PC-3 (cell line): ENCODE measurements at regions not wholly inside any gene's neighbourhood (a gene's known extent, or its start where the extent isn't known, plus 50 kb on each side); places are given as distances from the start of the nearest gene placed in this dataset.
A peak's percentile ranks its signal among the peaks of the same experiment; 100 is the strongest.

Source experiments
- ATAC-seq: fragments of 200-7000 bp; cut with Tn5 transposase; 2 replicates; pipeline ENCODE4 v1.9.1; 2020; ENCODE audit warnings: mild to moderate bottlenecking, moderate library complexity
- BruUV-seq: library from RNA; stranded (reverse); fragments of 400-500 nt; replicated peaks from 2 replicates; lab custom pipeline; 2021; lab: Mats Ljungman, UMichigan
- CTCF ChIA-PET: fragments of 300-600 bp; sonication (Branson Sonifier 250); formaldehyde crosslinking; loops from one replicate; lab custom pipeline; 2022; ENCODE audit warnings: antibody characterized with exemption; lab: Charles Lee
- POLR2A ChIA-PET: fragments of 300-600 bp; sonication (Branson Sonifier 250); formaldehyde crosslinking; loops from one replicate; lab custom pipeline; 2022; ENCODE audit warnings: antibody characterized with exemption; ENCODE audit not compliant: unreplicated experiment; lab: Charles Lee
- DNase-seq: peaks from one replicate; pipeline ENCODE4 v3.0.0-alpha.2; 2015
- H2AFZ ChIP-seq: fragments of 300-600 bp; sonication (generic); 2 replicates; pipeline ENCODE4 v1.6.0; 2016; ENCODE audit warnings: antibody characterized with exemption, low read length
- H3F3A ChIP-seq: fragments of 300-600 bp; sonication (generic); one replicate; pipeline ENCODE4 v1.6.0; 2017; ENCODE audit warnings: antibody characterized with exemption, low read length, control low read depth, mild to moderate bottlenecking; ENCODE audit not compliant: unreplicated experiment
- H3K27ac ChIP-seq: fragments of 300-600 bp; sonication (generic); 2 replicates; pipeline ENCODE4 v1.5.1; 2016; ENCODE audit warnings: mild to moderate bottlenecking, low read length
- H3K27me3 ChIP-seq: fragments of 300-600 bp; sonication (generic); 2 replicates; pipeline ENCODE4 v1.6.1; 2016; ENCODE audit warnings: low read length, mixed read lengths
- H3K36me3 ChIP-seq: fragments of 300-600 bp; sonication (generic); 2 replicates; pipeline ENCODE4 v1.6.1; 2016; ENCODE audit warnings: low read depth, mixed run types, low read length, mixed read lengths
- H3K4me1 ChIP-seq: fragments of 300-600 bp; sonication (generic); 2 replicates; pipeline ENCODE4 v1.5.1; 2016; ENCODE audit warnings: low read length; ENCODE audit not compliant: insufficient read depth
- H3K4me2 ChIP-seq: fragments of 300-600 bp; sonication (generic); 2 replicates; pipeline ENCODE4 v1.6.0; 2016; ENCODE audit warnings: low read length
- H3K4me3 ChIP-seq: fragments of 300-600 bp; sonication (generic); 2 replicates; pipeline ENCODE4 v1.5.1; 2016; ENCODE audit warnings: mild to moderate bottlenecking, low read length, mixed read lengths
- H3K79me2 ChIP-seq: fragments of 300-600 bp; sonication (generic); 2 replicates; pipeline ENCODE4 v1.6.1; 2017; ENCODE audit warnings: low read length, mixed read lengths
- H3K9ac ChIP-seq: fragments of 300-600 bp; sonication (generic); 2 replicates; pipeline ENCODE4 v1.6.0; 2016; ENCODE audit warnings: mild to moderate bottlenecking, low read length
- H3K9me2 ChIP-seq: fragments of 300-600 bp; sonication (generic); replicated peaks from 2 replicates; pipeline ENCODE4 v1.6.1; 2016; ENCODE audit warnings: mixed run types, low read length, mixed read lengths
- H3K9me3 ChIP-seq: fragments of 300-600 bp; sonication (generic); 2 replicates; pipeline ENCODE4 v1.6.1; 2016; ENCODE audit warnings: low read length, mixed read lengths
- H4K20me1 ChIP-seq: fragments of 300-600 bp; sonication (generic); 2 replicates; pipeline ENCODE4 v1.6.1; 2016; ENCODE audit warnings: low read length, mixed read lengths
- EZH2 ChIP-seq: fragments of 300-600 bp; sonication (generic); IDR thresholded peaks from one replicate; pipeline ENCODE4 v1.6.1; 2017; ENCODE audit warnings: antibody characterized with exemption, mild to moderate bottlenecking, low read length; ENCODE audit not compliant: unreplicated experiment
- EZH2phosphoT487 ChIP-seq: fragments of 300-600 bp; sonication (generic); IDR thresholded peaks from 2 replicates; pipeline ENCODE4 v1.6.1; 2018; ENCODE audit warnings: mild to moderate bottlenecking, antibody characterized with exemption, low read length, borderline replicate concordance
- intact Hi-C: fragments of 100-400 bp; cut with micrococcal nuclease; formaldehyde crosslinking; loops from 2 replicates; pipeline ENCODE4 v1.9.0; 2023
- TF ChIP-seq, protein P1 (sequence below): fragments of 300-600 bp; sonication (generic); conservative IDR thresholded peaks from 2 replicates; pipeline ENCODE4 v1.5.1; 2017; ENCODE audit warnings: antibody characterized with exemption, low read depth, mild to moderate bottlenecking, low read length

DNA sequence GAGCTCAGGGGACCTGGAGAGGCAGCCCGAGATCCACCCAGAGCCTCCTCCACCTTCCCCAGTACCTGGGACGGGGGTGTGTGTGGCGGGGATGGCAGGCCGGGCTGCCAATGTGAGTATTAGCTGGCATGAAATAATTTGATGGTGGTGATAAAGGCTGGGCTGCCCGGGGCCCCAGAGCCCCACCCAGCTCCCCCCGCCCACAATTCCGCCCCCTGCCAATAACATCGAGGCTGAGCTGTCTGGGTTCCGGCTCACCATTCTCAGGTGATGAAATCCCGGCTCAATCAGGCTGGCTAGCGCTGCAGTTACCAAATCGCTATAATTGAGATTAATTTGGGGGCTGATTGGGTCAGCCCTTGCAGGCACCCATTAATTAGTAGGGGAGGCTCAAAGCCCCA lies 103.8 kb upstream of the CASZ1 start:
- no peaks in the 10 kb centered on the region for H4K20me1 ChIP-seq
- H3K79me2 ChIP-seq, result no peaks in the 10 kb centered on the region
- H3K4me1 ChIP-seq, result peaks cover 44% of the 10 kb centered on the region
- H3K36me3 ChIP-seq, result no peaks in the 10 kb centered on the region
- peak overlapping the region; percentile 90 for H3K27ac ChIP-seq
- intact Hi-C loops, result no loop called here
- H2AFZ ChIP-seq, result peak overlapping the region; percentile 16
- ChIA-PET POLR2A (interaction anchor here (0.6 kb wide), 1 partner anchor 679 kb away, joined by 10 read pairs; no protein-coding TSS in a partner anchor), CTCF (interaction anchor here (0.5 kb wide), 1 partner anchor 741 kb away, joined by 3 read pairs; no protein-coding TSS in a partner anchor)
- H3K9me2 ChIP-seq, result no peaks in the 10 kb centered on the region
- no peaks in the 10 kb centered on the region for H3K27me3 ChIP-seq
- peak; percentile 75 for DNase-seq
- no peaks in the 10 kb centered on the region for H3K9me3 ChIP-seq
- peak overlapping the region; percentile 50 for H3K4me3 ChIP-seq
- H3K9ac ChIP-seq, result peak overlapping the region; percentile 57
- TF ChIP-seq EZH2 (no peak), EZH2phosphoT487 (no peak)
- TF ChIP-seq, protein P1, sequence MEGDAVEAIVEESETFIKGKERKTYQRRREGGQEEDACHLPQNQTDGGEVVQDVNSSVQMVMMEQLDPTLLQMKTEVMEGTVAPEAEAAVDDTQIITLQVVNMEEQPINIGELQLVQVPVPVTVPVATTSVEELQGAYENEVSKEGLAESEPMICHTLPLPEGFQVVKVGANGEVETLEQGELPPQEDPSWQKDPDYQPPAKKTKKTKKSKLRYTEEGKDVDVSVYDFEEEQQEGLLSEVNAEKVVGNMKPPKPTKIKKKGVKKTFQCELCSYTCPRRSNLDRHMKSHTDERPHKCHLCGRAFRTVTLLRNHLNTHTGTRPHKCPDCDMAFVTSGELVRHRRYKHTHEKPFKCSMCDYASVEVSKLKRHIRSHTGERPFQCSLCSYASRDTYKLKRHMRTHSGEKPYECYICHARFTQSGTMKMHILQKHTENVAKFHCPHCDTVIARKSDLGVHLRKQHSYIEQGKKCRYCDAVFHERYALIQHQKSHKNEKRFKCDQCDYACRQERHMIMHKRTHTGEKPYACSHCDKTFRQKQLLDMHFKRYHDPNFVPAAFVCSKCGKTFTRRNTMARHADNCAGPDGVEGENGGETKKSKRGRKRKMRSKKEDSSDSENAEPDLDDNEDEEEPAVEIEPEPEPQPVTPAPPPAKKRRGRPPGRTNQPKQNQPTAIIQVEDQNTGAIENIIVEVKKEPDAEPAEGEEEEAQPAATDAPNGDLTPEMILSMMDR, result no peak
- H3F3A ChIP-seq, result no peaks in the 10 kb centered on the region
- no TSS peak for BruUV-seq
- H3K4me2 ChIP-seq, result peak overlapping the region; percentile 78
- ATAC-seq, result peak; percentile 23; the same call in 1 of the 2 replicates

DNA sequence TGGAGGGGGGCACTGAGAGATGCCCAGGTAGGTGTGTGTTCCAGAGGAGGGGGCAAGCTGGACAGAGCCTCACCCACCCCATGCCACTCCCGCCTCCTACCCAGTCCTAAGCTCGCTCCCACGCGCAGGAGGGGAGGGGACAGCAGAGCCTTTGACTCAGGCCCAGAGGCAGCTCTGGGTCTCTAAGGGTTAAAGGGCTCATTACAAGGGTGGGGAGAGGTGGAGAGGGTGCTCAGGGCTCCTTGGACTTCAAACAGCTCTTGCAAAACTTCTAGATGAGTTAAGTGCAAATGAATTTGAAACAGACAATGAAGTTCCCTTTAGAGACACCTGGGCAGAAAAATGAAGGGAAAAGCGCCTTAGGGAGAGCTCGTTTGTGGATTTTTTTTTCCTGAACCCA lies 104.2 kb upstream of the CASZ1 start:
- TF ChIP-seq EZH2, result no peak
- TF ChIP-seq EZH2phosphoT487, result no peak
- TF ChIP-seq, protein P1, result no peak
- Histone ChIP-seq H3K4me1 (peaks cover 44% of the 10 kb centered on the region), H3K9me2 (no peaks in the 10 kb centered on the region), H2AFZ (peak overlapping the region; percentile 16), H3K27me3 (no peaks in the 10 kb centered on the region), H3K4me3 (peak overlapping the region; percentile 50), H3K9me3 (no peaks in the 10 kb centered on the region), H3K9ac (peak overlapping the region; percentile 57), H3K79me2 (no peaks in the 10 kb centered on the region), H4K20me1 (no peaks in the 10 kb centered on the region), H3K27ac (peak overlapping the region; percentile 90), H3K4me2 (peak overlapping the region; percentile 78), H3K36me3 (no peaks in the 10 kb centered on the region), H3F3A (no peaks in the 10 kb centered on the region)
- intact Hi-C loops, result no loop called here
- peak; percentile 57 for DNase-seq
- ChIA-PET POLR2A (interaction anchor here (0.6 kb wide), 1 partner anchor 679 kb away, joined by 10 read pairs; no protein-coding TSS in a partner anchor), CTCF (interaction anchor here (0.5 kb wide), 1 partner anchor 741 kb away, joined by 3 read pairs; no protein-coding TSS in a partner anchor)
- ATAC-seq, result peak; percentile 16; the same call in 1 of the 2 replicates
- no TSS peak for BruUV-seq
